H1 (cell line): ENCODE measurements at regions not wholly inside any gene's neighbourhood (a gene's known extent, or its start where the extent isn't known, plus 50 kb on each side); places are given as distances from the start of the nearest gene placed in this dataset.

Experiments
- BACH1 ChIP-seq: IDR thresholded peaks from 2 replicates; pipeline ENCODE4 v1.6.1; 2012; ENCODE audit warnings: low read length, improper control_type of control experiment
- CHD2 ChIP-seq: IDR thresholded peaks from 2 replicates; pipeline ENCODE4 v1.6.1; 2012; ENCODE audit warnings: low read length, improper control_type of control experiment
- CHD7 ChIP-seq: fragments of 300-600 bp; sonication (generic); IDR thresholded peaks from 2 replicates; pipeline ENCODE4 v1.7.1; 2012; ENCODE audit warnings: low read length, moderate library complexity, mild to moderate bottlenecking, inconsistent platforms; ENCODE audit not compliant: insufficient replicate concordance
- CREB1 ChIP-seq: IDR thresholded peaks from 2 replicates; pipeline ENCODE4 v1.6.1; 2012; ENCODE audit warnings: inconsistent platforms
- CTCF ChIP-seq, 3 experiments: IDR thresholded peaks; 1 replicate in 2 of 3; 2 replicates in 1 of 3; pipeline versions ENCODE4 v1.5.1 to v1.6.1; 2011; ENCODE audit warnings: low read length in 3 of 3, mild to moderate bottlenecking in 3 of 3, inconsistent platforms in 2 of 3, low read depth in 1 of 3, moderate library complexity in 1 of 3; ENCODE audit not compliant: insufficient read depth in 1 of 3; ENCODE audit errors: control extremely low read depth in 1 of 3
- EGR1 ChIP-seq: IDR thresholded peaks from 2 replicates; pipeline ENCODE4 v1.6.1; 2011; ENCODE audit warnings: low read depth, low read length, borderline replicate concordance
- EZH2 ChIP-seq: fragments of 200-600 bp; sonication (generic); IDR thresholded peaks from 2 replicates; pipeline ENCODE4 v1.7.1; 2012; ENCODE audit warnings: low read depth, mild to moderate bottlenecking, moderate library complexity, low read length, inconsistent platforms; ENCODE audit not compliant: severe bottlenecking
- JUND ChIP-seq: IDR thresholded peaks from 2 replicates; pipeline ENCODE4 v1.6.1; 2011; ENCODE audit warnings: mild to moderate bottlenecking, improper control_type of control experiment, low read length
- MAFK ChIP-seq: IDR thresholded peaks from 2 replicates; pipeline ENCODE4 v1.6.1; 2012; ENCODE audit warnings: low read depth, mild to moderate bottlenecking, improper control_type of control experiment, low read length
- POLR2A ChIP-seq, 2 experiments: IDR thresholded peaks; 1 replicate in 1 of 2; 2 replicates in 1 of 2; pipeline ENCODE4 v1.6.1; 2011; ENCODE audit warnings: low read depth in 2 of 2, low read length in 2 of 2, mild to moderate bottlenecking in 2 of 2; ENCODE audit errors: control extremely low read depth in 1 of 2
- RNF2 ChIP-seq: fragments of 200-900, 300-1000 bp; sonication (generic); IDR thresholded peaks from 2 replicates; pipeline ENCODE4 v1.7.1; 2016; ENCODE audit warnings: borderline replicate concordance, low read depth, mild to moderate bottlenecking, antibody characterized with exemption, low read length; ENCODE audit not compliant: poor library complexity, severe bottlenecking; ENCODE audit errors: missing control alignments
- TAF1 ChIP-seq: IDR thresholded peaks from 2 replicates; pipeline ENCODE4 v1.6.1; 2011; ENCODE audit warnings: mild to moderate bottlenecking, low read depth, low read length
- TBP ChIP-seq: IDR thresholded peaks from 2 replicates; pipeline ENCODE4 v1.6.1; 2011; ENCODE audit warnings: low read depth, low read length, improper control_type of control experiment

GRCh38 chr5:111572561-111572960 lies 60.2 kb upstream of the STARD4 start:
- TF ChIP-seq MAFK (no peak), POLR2A (IDR thresholded peaks at IDR 0.05; ENCODE audit: control extremely low read depth in 1 of 2, low read depth in 2 of 2, low read length in 2 of 2) (no peak), CTCF (IDR thresholded peaks at IDR 0.05; ENCODE audit: control extremely low read depth in 1 of 3, insufficient read depth in 1 of 3, low read depth in 1 of 3, low read length in 3 of 3) (no peak), EZH2 (no peak), TAF1 (no peak), BACH1 (no peak), JUND (no peak), CHD7 (no peak), CHD2 (no peak), CREB1 (no peak), TBP (no peak), EGR1 (no peak), RNF2 (no peak)
